ENCODE measurements at regions not wholly inside any gene's neighbourhood (a gene's known extent, or its start where the extent isn't known, plus 50 kb on each side); places are given as distances from the start of the nearest gene placed in this dataset.

DNA sequence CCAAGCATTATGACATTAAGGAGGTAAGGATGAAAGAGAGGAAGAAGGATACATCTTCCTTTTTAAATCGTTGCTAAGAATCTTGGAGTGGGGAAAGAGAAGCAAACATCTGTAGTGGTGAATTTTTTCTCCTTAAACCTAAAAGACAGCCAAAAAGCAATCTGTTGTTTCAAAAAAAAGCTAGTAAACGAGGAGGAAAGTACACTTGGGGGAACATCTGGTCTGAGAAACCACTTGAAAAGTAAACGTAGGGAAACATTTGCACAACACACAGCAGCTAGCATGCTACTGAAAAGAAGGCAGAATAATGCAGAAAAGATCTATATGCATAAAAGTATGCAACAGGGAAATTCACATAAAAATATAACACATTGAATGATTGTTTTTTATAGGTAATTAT lies 1485.6 kb downstream of the PCDH19 start:
- H3K27ac ChIP-seq (ENCODE audit: low read depth, low read length), result no peak overlapping the region
- POLR2A ChIA-PET, result no interaction called here
- H3K9me3 ChIP-seq (ENCODE audit: control insufficient read depth in 1 of 2, insufficient read depth in 1 of 2, low read depth in 1 of 2, low read length in 2 of 2), result no peaks in the 10 kb centered on the region
- H3K36me3 ChIP-seq (ENCODE audit: control insufficient read depth in 1 of 2, insufficient read depth in 2 of 2, low read length in 2 of 2), result no peaks in the 10 kb centered on the region
- RAD21 ChIA-PET (ENCODE audit: low non-redundant PET in 1 of 2, low total read pairs in 2 of 2, uncharacterized antibody in 2 of 2, unreplicated experiment in 2 of 2), result no interaction called here
- no TSS peak for BruUV-seq (replicated peaks)
- H2AFZ ChIP-seq (ENCODE audit: low read depth, low read length, poor library complexity, severe bottlenecking), result no peak overlapping the region
- no peaks in the 10 kb centered on the region for H3K27me3 ChIP-seq (ENCODE audit: insufficient read depth, low read length)
- no peak overlapping the region for H3K4me2 ChIP-seq (ENCODE audit: low read length)
- no peak for DNase-seq (ENCODE audit: low read depth, low spot score)
- CTCF ChIA-PET, result no interaction called here
- no peak for TF ChIP-seq RAD21 (IDR thresholded peaks at IDR 0.05; ENCODE audit: low read depth)
- TF ChIP-seq ZNF274 (IDR thresholded peaks at IDR 0.05; ENCODE audit: low read depth, low read length), result no peak
- no peak for TF ChIP-seq CEBPB (IDR thresholded peaks at IDR 0.05; ENCODE audit: low read depth)
- no peak for TF ChIP-seq SIN3A (IDR thresholded peaks at IDR 0.05; ENCODE audit: low read depth)
- TF ChIP-seq JUND (IDR thresholded peaks at IDR 0.05), result no peak
- no peak for TF ChIP-seq MAX (IDR thresholded peaks at IDR 0.05)
- TF ChIP-seq EGR1 (IDR thresholded peaks at IDR 0.05; ENCODE audit: low read depth), result no peak
- TF ChIP-seq EZH2phosphoT487 (IDR thresholded peaks at IDR 0.05; ENCODE audit: borderline replicate concordance), result no peak
- TF ChIP-seq TCF7L2 (IDR thresholded peaks at IDR 0.05; ENCODE audit: borderline replicate concordance, extremely low read depth, insufficient read depth, insufficient read length), result no peak
- TF ChIP-seq, protein P1, sequence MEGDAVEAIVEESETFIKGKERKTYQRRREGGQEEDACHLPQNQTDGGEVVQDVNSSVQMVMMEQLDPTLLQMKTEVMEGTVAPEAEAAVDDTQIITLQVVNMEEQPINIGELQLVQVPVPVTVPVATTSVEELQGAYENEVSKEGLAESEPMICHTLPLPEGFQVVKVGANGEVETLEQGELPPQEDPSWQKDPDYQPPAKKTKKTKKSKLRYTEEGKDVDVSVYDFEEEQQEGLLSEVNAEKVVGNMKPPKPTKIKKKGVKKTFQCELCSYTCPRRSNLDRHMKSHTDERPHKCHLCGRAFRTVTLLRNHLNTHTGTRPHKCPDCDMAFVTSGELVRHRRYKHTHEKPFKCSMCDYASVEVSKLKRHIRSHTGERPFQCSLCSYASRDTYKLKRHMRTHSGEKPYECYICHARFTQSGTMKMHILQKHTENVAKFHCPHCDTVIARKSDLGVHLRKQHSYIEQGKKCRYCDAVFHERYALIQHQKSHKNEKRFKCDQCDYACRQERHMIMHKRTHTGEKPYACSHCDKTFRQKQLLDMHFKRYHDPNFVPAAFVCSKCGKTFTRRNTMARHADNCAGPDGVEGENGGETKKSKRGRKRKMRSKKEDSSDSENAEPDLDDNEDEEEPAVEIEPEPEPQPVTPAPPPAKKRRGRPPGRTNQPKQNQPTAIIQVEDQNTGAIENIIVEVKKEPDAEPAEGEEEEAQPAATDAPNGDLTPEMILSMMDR (IDR thresholded peaks at IDR 0.05 in 2 of 3, conservative IDR thresholded peaks at IDR 0.05 in 1 of 3; ENCODE audit: borderline replicate concordance in 1 of 3, insufficient read depth in 1 of 3, low read depth in 2 of 3, low read length in 2 of 3), result no peak
- no peak for TF ChIP-seq FOSL1 (IDR thresholded peaks at IDR 0.05; ENCODE audit: low read depth)
- no peak for TF ChIP-seq YY1 (IDR thresholded peaks at IDR 0.05; ENCODE audit: extremely low read depth, insufficient replicate concordance, low read depth, low read length)
- intact Hi-C loops (cut with micrococcal nuclease), result no loop called here
- no peak overlapping the region for H3K4me3 ChIP-seq (replicated peaks in 1 of 2; ENCODE audit: low read depth in 1 of 2, low read length in 2 of 2)
- no peaks in the 10 kb centered on the region for H4K20me1 ChIP-seq (ENCODE audit: insufficient read depth)
- no peak for ATAC-seq
- H3K9ac ChIP-seq (ENCODE audit: low read length), result no peak overlapping the region
- no peaks in the 10 kb centered on the region for H3K4me1 ChIP-seq (ENCODE audit: control insufficient read depth in 1 of 2, insufficient read depth in 2 of 2, low read length in 2 of 2)
- H3K9me2 ChIP-seq (ENCODE audit: insufficient read depth), result no peaks in the 10 kb centered on the region
- H3K79me2 ChIP-seq (ENCODE audit: insufficient read depth, low read length), result no peaks in the 10 kb centered on the region
